ENCODE measurements at regions not wholly inside any gene's neighbourhood (a gene's known extent, or its start where the extent isn't known, plus 50 kb on each side); places are given as distances from the start of the nearest gene placed in this dataset.
"Not testable (repeated sequence)": the region's sequence is repeated elsewhere in the genome, so short reads cannot be mapped to it uniquely, and the experiment has no call there.

DNA sequence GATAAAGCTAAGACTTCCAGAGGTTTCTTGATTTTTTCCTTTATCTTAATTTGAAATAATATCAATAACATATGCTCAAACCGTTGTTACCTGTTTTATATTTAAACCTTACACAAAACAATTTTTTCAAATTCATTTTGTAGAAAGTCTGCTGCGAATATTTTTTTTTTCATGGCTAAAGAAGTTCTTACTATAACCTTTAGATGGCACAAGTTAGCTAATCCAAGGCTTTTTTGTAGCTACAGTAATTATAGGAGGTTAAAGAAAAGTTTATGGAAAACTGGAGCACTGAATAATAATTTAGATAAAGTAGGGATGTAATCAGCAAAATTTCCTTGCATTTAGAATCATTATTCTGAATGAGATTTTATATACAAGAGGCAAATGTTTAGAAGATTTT, 78.0 kb upstream of the PNPT1 start:
- DNase-seq = peak; percentile 53

DNA sequence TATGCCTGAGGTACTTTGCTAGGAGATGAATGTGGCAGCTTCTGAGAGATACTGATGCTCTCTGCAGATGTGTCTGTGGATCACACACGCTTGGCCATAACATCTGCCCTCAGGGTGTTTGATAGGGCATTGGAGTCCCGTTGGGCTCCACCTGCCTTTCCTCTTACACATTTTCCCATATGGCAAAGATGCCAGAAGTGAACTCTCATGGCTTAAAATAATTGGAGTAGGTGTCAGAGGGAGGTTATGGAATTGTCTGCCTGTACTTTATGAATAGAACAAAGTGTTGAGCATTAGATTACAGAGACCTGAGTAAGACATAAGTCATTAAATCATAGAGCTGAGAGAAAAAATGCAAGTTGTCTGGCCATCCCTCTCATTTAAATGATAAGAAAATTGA, 75.3 kb upstream of the PNPT1 start:
- no peak for DNase-seq

DNA sequence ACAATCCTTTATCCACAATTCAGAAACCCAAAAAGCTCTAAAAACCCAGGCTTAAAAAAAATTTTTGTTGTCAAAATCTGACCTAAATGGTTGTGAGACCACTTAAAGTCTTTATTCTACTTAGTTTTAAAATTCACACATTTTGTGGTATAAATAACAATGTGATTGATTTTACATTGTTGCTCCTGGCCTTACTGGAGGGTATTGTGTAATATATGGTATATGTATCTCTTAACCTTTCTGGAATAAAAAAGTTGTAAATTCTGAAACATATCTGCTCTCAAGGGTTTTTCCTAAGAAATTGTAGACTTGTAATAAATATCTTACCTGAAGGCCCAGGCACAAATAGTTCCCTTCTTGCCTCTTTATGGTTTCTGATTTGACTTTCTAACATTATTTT, 73.3 kb upstream of the PNPT1 start:
- DNase-seq = no peak

GRCh38 chr2:55765708-55766107, 72.1 kb upstream of the PNPT1 start:
- not testable (repeated sequence) for DNase-seq

GRCh38 chr2:55763721-55764120, 70.1 kb upstream of the PNPT1 start:
- no peak for DNase-seq

DNA sequence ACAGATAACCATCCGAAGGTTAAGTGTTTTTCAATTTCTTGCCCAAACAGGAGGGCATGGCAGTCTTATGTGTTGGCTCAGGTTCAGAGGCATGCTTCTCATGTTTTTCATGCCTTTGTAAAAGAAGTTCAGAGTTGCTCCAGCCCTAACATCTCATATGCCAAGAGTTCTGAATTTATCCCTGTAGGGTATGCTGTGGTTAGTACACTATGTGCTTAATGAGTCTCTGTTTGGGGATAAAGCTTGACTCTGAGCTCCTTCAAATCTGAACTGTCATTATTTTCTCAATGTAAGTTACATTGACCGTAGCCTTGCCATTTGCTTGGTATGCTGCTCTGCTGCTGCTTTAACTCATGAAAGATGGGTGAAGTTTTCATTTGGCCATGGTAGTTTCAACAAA, 67.9 kb upstream of the PNPT1 start:
- no peak for DNase-seq

GRCh38 chr2:55761024-55761423, 67.4 kb upstream of the PNPT1 start:
- no peak for DNase-seq

GRCh38 chr2:55760125-55760524, 66.5 kb upstream of the PNPT1 start:
- no peak for DNase-seq

DNA sequence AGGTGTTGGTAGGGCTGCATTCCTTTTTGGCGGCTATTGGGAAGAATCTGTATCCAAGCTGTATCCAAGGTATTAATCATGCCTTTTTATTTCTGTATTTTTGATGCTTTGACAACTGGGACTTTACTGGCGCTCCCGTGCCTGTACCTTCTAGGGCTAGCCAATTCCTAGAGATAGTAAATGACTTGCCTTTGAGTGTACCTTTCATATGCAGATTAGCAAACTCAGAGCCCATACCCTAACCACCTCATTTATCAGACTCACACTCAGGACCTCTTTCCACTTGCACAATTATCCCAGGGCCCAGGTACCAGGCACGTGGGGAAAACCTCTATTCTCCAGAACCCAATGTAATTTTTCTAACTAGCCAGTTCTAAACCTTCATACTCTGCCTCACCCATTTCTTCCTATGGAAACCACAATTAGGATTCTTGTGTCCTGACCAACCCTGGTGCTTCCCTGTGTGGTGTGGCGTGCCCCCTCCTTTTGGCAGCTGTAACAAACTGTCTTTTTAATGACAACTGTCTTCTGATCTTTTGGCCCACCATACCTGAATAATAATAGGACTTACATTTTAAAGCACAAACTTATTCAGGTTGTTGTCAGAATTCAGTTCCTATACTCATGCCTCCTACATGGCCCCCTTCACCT, 65.8 kb upstream of the PNPT1 start:
- no peak for DNase-seq

DNA sequence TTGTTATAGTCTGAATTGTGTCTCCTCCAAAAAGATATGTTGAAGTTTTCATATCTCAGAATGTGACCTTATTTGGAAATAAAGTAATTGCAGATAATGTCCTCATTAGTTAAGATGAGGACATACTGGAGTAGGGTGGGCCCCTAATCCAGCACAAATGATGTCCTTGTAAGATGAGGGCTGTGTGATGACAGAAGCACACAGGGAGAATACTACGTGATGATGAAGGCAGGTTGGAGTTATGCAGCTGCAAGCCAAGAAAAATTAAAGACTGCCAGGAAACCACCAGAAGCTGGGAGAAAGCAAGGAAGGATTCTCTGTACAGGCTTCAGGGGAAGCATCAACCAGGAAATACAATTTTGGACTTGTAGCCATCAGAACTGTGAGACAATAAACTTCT, 58.3 kb upstream of the PNPT1 start:
- DNase-seq = no peak

GRCh38 chr2:55743583-55743982, 49.9 kb upstream of the PNPT1 start:
- DNase-seq = no peak
